Mesenchymal stem cell (in vitro differentiated cells and primary cell): ENCODE measurements at regions not wholly inside any gene's neighbourhood (a gene's known extent, or its start where the extent isn't known, plus 50 kb on each side); places are given as distances from the start of the nearest gene placed in this dataset.

Experiments
- DNase-seq: peaks from one replicate; pipeline ENCODE4 v3.0.0-alpha.2; 2013
- H2AFZ ChIP-seq: one replicate; pipeline ENCODE4 v1.6.1; 2013; ENCODE audit warnings: low read depth, mild to moderate bottlenecking, control low read depth, inconsistent platforms, low read length, moderate library complexity
- H2AK5ac ChIP-seq: 2 replicates; pipeline ENCODE4 v1.6.1; 2013; ENCODE audit warnings: low read length, moderate library complexity, mild to moderate bottlenecking, inconsistent platforms; ENCODE audit not compliant: severe bottlenecking
- H2BK120ac ChIP-seq: one replicate; pipeline ENCODE4 v1.6.1; 2013; ENCODE audit warnings: low read depth, mild to moderate bottlenecking, inconsistent platforms, low read length, moderate library complexity
- H2BK12ac ChIP-seq, 2 experiments: one replicate each; pipeline ENCODE4 v1.6.1; 2013; ENCODE audit warnings: inconsistent platforms in 2 of 2, low read length in 2 of 2, mild to moderate bottlenecking in 2 of 2, moderate library complexity in 2 of 2, control low read depth in 1 of 2
- H2BK15ac ChIP-seq: one replicate; pipeline ENCODE4 v1.6.1; 2013; ENCODE audit warnings: mild to moderate bottlenecking, low read depth, inconsistent platforms; ENCODE audit not compliant: poor library complexity, severe bottlenecking
- H2BK5ac ChIP-seq: 2 replicates; pipeline ENCODE4 v1.6.1; 2013; ENCODE audit warnings: low read depth, mild to moderate bottlenecking, low read length, control low read depth, inconsistent platforms; ENCODE audit not compliant: poor library complexity, severe bottlenecking
- H3K14ac ChIP-seq, 2 experiments: one replicate each; pipeline ENCODE4 v1.6.1; 2013; ENCODE audit warnings: inconsistent platforms in 2 of 2, low read length in 2 of 2, control low read depth in 1 of 2, mild to moderate bottlenecking in 1 of 2, moderate library complexity in 1 of 2
- H3K18ac ChIP-seq, 2 experiments: one replicate each; pipeline ENCODE4 v1.6.1; 2013; ENCODE audit warnings: inconsistent platforms in 2 of 2, low read length in 2 of 2, control low read depth in 1 of 2, low read depth in 1 of 2, mild to moderate bottlenecking in 1 of 2
- H3K23ac ChIP-seq, 2 experiments: one replicate each; pipeline ENCODE4 v1.6.1; 2013; ENCODE audit warnings: inconsistent platforms in 2 of 2, low read length in 2 of 2, mild to moderate bottlenecking in 2 of 2, moderate library complexity in 2 of 2, control low read depth in 1 of 2
- H3K27ac ChIP-seq: 2 replicates; pipeline ENCODE4 v1.5.1; 2013; ENCODE audit warnings: mild to moderate bottlenecking, moderate library complexity, low read length, control low read depth, inconsistent platforms; ENCODE audit not compliant: poor library complexity, severe bottlenecking
- H3K27me3 ChIP-seq, 2 experiments: 2 replicates each; pipeline versions ENCODE4 v1.6.1 to v1.7.0; 2013; ENCODE audit warnings: low read length in 2 of 2, mild to moderate bottlenecking in 2 of 2, moderate library complexity in 2 of 2, control low read depth in 1 of 2, inconsistent platforms in 1 of 2; ENCODE audit not compliant: control insufficient read depth in 1 of 2, insufficient read depth in 1 of 2
- H3K36me3 ChIP-seq, 2 experiments: 2 replicates each; pipeline versions ENCODE4 v1.6.1 to v1.7.0; 2013; ENCODE audit warnings: low read length in 2 of 2, control low read depth in 1 of 2, inconsistent platforms in 1 of 2, low read depth in 1 of 2, mild to moderate bottlenecking in 1 of 2; ENCODE audit not compliant: insufficient read depth in 2 of 2, control insufficient read depth in 1 of 2
- H3K4ac ChIP-seq, 2 experiments: one replicate each; pipeline ENCODE4 v1.6.1; 2013; ENCODE audit warnings: inconsistent platforms in 2 of 2, low read length in 2 of 2, mild to moderate bottlenecking in 2 of 2, moderate library complexity in 2 of 2, control low read depth in 1 of 2, low read depth in 1 of 2
- H3K4me1 ChIP-seq: 2 replicates; pipeline ENCODE4 v1.6.1; 2013; ENCODE audit warnings: low read depth, low read length, control low read depth; ENCODE audit not compliant: control insufficient read depth, insufficient read depth
- H3K4me2 ChIP-seq: 2 replicates; pipeline ENCODE4 v1.6.1; 2013; ENCODE audit warnings: low read length, mild to moderate bottlenecking, inconsistent platforms; ENCODE audit not compliant: poor library complexity, severe bottlenecking
- H3K4me3 ChIP-seq, 2 experiments: 2 replicates each; pipeline versions ENCODE4 v1.5.1 to v1.7.0; 2013; ENCODE audit warnings: low read length in 2 of 2, mild to moderate bottlenecking in 2 of 2, control low read depth in 1 of 2, low read depth in 1 of 2; ENCODE audit not compliant: insufficient read depth in 1 of 2
- H3K79me1 ChIP-seq: replicated peaks from 2 replicates; pipeline ENCODE4 v1.6.1; 2013; ENCODE audit warnings: mild to moderate bottlenecking, control low read depth, low read length, inconsistent platforms; ENCODE audit not compliant: poor library complexity, severe bottlenecking
- H3K9ac ChIP-seq: 2 replicates; pipeline ENCODE4 v1.7.0; 2013; ENCODE audit warnings: mild to moderate bottlenecking, low read length, moderate library complexity
- H3K9me3 ChIP-seq: 2 replicates; pipeline ENCODE4 v1.7.0; 2013; ENCODE audit warnings: mild to moderate bottlenecking, low read length; ENCODE audit not compliant: control insufficient read depth
- H4K8ac ChIP-seq: one replicate; pipeline ENCODE4 v1.6.1; 2013; ENCODE audit warnings: inconsistent platforms, mild to moderate bottlenecking, low read length, moderate library complexity
- H4K91ac ChIP-seq: one replicate; pipeline ENCODE4 v1.6.1; 2013; ENCODE audit warnings: mild to moderate bottlenecking, low read length, inconsistent platforms
- WGBS: methylation state at CpG from one replicate; pipeline ENCODE4 v1.1.7; 2013; ENCODE audit warnings: mixed read lengths; 5-methylcytosine and 5-hydroxymethylcytosine counted together

DNA sequence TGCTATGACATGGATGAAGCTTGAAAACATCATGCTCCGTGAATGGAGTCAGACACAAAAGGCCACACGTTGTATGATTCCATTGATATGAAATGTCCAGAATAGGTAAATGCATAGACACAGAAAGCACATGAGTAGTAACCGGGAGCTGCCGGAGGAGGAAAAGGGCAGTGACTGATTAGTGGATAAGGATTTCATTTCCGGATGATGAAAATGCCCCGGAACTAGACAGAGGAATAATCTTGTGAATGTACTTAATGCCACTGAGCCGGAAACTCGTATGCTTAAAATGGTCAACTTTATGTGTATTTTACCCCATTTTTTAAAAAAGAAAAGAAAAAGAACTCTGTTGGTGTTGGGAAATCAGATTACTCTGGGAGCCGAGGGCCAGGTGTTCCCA lies 112.7 kb upstream of the FAM9B start:
- Histone ChIP-seq H3K79me1 (no peaks in the 10 kb centered on the region), H2AK5ac (no peak overlapping the region), H3K18ac (no peak overlapping the region), H2BK12ac (no peak overlapping the region), H4K8ac (no peak overlapping the region), H2BK5ac (no peak overlapping the region), H2BK15ac (no peak overlapping the region), H3K23ac (no peak overlapping the region), H2AFZ (no peak overlapping the region), H3K4me1 (peaks cover 6% of the 10 kb centered on the region), H3K36me3 (no peaks in the 10 kb centered on the region), H3K27me3 (no peaks in the 10 kb centered on the region), H3K9me3 (peaks cover 4% of the 10 kb centered on the region), H3K9ac (no peak overlapping the region), H3K4me3 (no peak overlapping the region), H2BK120ac (no peak overlapping the region), H3K4me2 (no peak overlapping the region), H3K27ac (no peak overlapping the region), H4K91ac (no peak overlapping the region), H3K14ac (no peak overlapping the region), H3K4ac (no peak overlapping the region)
- no peak for DNase-seq
- WGBS, result 98% methylated on average over 5 of the region's 9 CpGs

DNA sequence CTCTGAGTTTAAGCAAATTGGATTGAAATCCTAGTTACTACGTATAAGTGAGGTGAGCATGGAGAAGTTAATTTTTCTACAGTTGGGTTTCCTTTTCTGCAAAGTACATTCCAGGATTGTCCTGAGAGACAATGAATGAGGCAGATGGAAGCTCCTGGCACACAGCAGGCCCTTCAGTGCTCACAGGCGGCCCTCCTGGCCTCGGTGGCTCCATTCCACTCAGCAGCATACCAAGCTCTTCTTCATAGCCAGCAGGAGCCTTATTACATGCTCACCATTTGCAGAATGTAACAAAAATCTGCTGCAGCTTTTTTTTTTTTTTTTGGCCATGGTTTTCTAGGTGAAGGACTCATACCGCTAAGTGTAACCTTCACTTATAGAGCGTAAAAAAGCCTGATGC lies 113.2 kb upstream of the FAM9B start:
- H2BK12ac ChIP-seq, result peak overlapping the region in 1 of 2 experiments; percentile 66
- no peak overlapping the region for H2AFZ ChIP-seq
- H3K27me3 ChIP-seq, result no peaks in the 10 kb centered on the region
- H3K18ac ChIP-seq, result peak overlapping the region in 1 of 2 experiments; percentile 43
- no peak overlapping the region for H3K4ac ChIP-seq
- no peak overlapping the region for H3K4me2 ChIP-seq
- no peaks in the 10 kb centered on the region for H3K79me1 ChIP-seq
- DNase-seq, result no peak
- no peak overlapping the region for H3K14ac ChIP-seq
- H3K4me3 ChIP-seq, result no peak overlapping the region
- no peak overlapping the region for H2BK5ac ChIP-seq
- peaks cover 6% of the 10 kb centered on the region for H3K4me1 ChIP-seq
- H2AK5ac ChIP-seq, result no peak overlapping the region
- no peak overlapping the region for H4K91ac ChIP-seq
- no peak overlapping the region for H2BK15ac ChIP-seq
- H2BK120ac ChIP-seq, result peak overlapping the region; percentile 19
- H3K9ac ChIP-seq, result no peak overlapping the region
- WGBS, result 65% methylated on average over 2 of the region's 5 CpGs
- H3K36me3 ChIP-seq, result no peaks in the 10 kb centered on the region
- no peak overlapping the region for H4K8ac ChIP-seq
- H3K27ac ChIP-seq, result no peak overlapping the region
- peaks cover 9% of the 10 kb centered on the region for H3K9me3 ChIP-seq
- H3K23ac ChIP-seq, result no peak overlapping the region

DNA sequence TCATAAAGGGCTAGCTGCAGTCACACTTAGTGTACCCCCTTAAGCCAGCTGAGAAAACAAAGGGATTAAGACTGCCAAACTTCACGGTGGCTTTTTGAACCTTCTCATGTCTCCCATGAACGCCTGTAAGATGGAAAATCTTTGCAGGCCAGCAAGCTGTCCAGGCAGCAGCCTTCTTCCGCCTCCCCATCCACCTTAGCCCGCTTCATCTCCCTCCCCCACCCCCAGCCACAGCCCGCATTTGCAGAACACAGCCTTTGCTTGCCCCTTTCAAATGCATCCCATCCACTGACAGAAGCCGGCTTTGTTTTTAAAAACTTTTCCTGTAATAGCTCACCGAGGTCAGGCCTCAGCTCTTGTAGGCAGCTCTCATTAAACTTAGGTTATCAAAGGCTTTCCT lies 113.8 kb upstream of the FAM9B start:
- Histone ChIP-seq H3K36me3 (no peaks in the 10 kb centered on the region), H2BK120ac (no peak overlapping the region), H3K23ac (no peak overlapping the region), H2AFZ (no peak overlapping the region), H3K27me3 (no peaks in the 10 kb centered on the region), H2BK15ac (no peak overlapping the region), H2BK5ac (no peak overlapping the region), H3K18ac (no peak overlapping the region), H3K79me1 (no peaks in the 10 kb centered on the region), H2AK5ac (no peak overlapping the region), H3K4me1 (peaks cover 6% of the 10 kb centered on the region), H3K4me3 (no peak overlapping the region), H2BK12ac (no peak overlapping the region), H4K91ac (no peak overlapping the region), H3K9me3 (peaks cover 9% of the 10 kb centered on the region), H3K14ac (no peak overlapping the region), H3K4me2 (no peak overlapping the region), H3K9ac (peak overlapping the region; percentile 87), H3K4ac (no peak overlapping the region), H4K8ac (peak overlapping the region; percentile 41), H3K27ac (peak overlapping the region; percentile 96)
- 19% methylated on average over 7 of the region's 7 CpGs for WGBS
- DNase-seq, result peak; percentile 16

DNA sequence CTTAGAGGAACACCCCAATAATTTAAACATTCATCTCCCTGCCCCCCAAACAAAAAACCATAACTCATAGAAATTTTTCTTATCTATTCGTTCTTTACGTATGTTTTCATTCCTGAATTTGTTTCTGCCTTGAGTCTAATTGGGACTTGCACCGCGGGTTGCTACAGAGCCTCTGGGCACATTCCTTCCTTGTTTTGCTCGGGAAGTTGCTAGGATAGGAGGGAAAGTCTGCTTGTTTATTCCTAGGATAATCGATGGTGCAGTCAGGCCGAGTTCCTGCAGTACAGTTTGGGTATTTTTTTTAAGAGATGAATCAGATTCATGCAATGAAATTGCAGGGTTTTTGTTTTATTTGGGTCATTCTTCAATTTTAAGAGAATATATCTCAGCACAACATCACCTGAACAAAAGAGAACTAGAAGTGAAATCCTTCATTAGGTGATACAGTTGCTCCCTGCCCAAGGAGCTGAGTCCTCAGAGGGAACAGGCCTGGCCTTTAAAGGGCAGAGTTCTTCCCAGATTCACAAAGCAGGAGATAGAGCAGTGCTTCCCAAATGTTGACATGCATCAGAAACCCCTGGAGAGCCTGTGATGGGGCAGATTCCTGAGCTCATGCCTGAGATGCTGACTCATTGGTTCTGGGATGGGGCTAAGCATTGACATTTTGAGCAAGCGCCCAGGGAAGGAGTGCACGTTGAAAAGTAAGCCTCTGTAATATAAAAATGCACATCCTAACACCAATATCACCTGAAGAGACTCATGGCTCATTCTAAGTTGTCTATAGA lies 114.9 kb upstream of the FAM9B start:
- no peak overlapping the region for H3K14ac ChIP-seq
- H3K9ac ChIP-seq, result peak overlapping the region; percentile 87
- no peak overlapping the region for H2BK15ac ChIP-seq
- peak; percentile 62 for DNase-seq
- no peak overlapping the region for H4K91ac ChIP-seq
- 6% methylated on average over 7 of the region's 9 CpGs for WGBS
- H3K4me2 ChIP-seq, result no peak overlapping the region
- H3K18ac ChIP-seq, result no peak overlapping the region
- no peak overlapping the region for H2AK5ac ChIP-seq
- no peak overlapping the region for H3K23ac ChIP-seq
- H3K79me1 ChIP-seq, result no peaks in the 10 kb centered on the region
- no peaks in the 10 kb centered on the region for H3K36me3 ChIP-seq
- no peak overlapping the region for H2AFZ ChIP-seq
- H2BK12ac ChIP-seq, result no peak overlapping the region
- no peak overlapping the region for H2BK120ac ChIP-seq
- peak overlapping the region; percentile 96 for H3K27ac ChIP-seq
- H3K9me3 ChIP-seq, result peaks cover 9% of the 10 kb centered on the region
- H2BK5ac ChIP-seq, result no peak overlapping the region
- peaks cover 6% of the 10 kb centered on the region for H3K4me1 ChIP-seq
- no peak overlapping the region for H3K4ac ChIP-seq
- peak overlapping the region in 1 of 2 experiments; percentile 8 for H3K4me3 ChIP-seq
- H4K8ac ChIP-seq, result peak overlapping the region; percentile 77
- H3K27me3 ChIP-seq, result no peaks in the 10 kb centered on the region
